Body of pancreas (tissue), 4 donors: ENCODE measurements at regions not wholly inside any gene's neighbourhood (a gene's known extent, or its start where the extent isn't known, plus 50 kb on each side); places are given as distances from the start of the nearest gene placed in this dataset.

ENCODE experiments used
- ATAC-seq: fragments of 150-250 bp; one replicate; pipeline ENCODE4 v1.9.1; 2016
- DNase-seq, 4 donors: peaks; one replicate each; pipeline ENCODE4 v3.0.0-alpha.2; 2019
- H3K27ac ChIP-seq, 4 donors: fragments of 200-600 bp; sonication (generic); 1 replicate in 3 of 4; 2 replicates in 1 of 4; pipeline versions ENCODE4 v1.5.1 to v1.6.1; 2016 to 2019; ENCODE audit warnings: mild to moderate bottlenecking in 1 of 4, mixed read lengths in 1 of 4, moderate library complexity in 1 of 4
- H3K27me3 ChIP-seq, 2 donors: fragments of 200-600 bp; sonication (generic); one replicate each; pipeline ENCODE4 v1.6.0; 2016; ENCODE audit warnings: mild to moderate bottlenecking in 1 of 2
- H3K36me3 ChIP-seq, 2 donors: fragments of 200-600 bp; sonication (generic); replicated peaks in 1 of 2; 2 replicates each; pipeline ENCODE4 v1.5.1; 2016; ENCODE audit warnings: low read depth in 2 of 2; ENCODE audit not compliant: insufficient read depth in 1 of 2
- H3K4me1 ChIP-seq: fragments of 200-600 bp; sonication (generic); one replicate; pipeline ENCODE4 v1.6.0; 2016
- H3K4me3 ChIP-seq, 2 donors: fragments of 200-600 bp; sonication (generic); 1 replicate in 1 of 2; 2 replicates in 1 of 2; pipeline ENCODE4 v1.5.1; 2016 to 2019
- H3K9me3 ChIP-seq, 3 donors: fragments of 200-600 bp; sonication (generic); 1 replicate in 2 of 3; 2 replicates in 1 of 3; pipeline ENCODE4 v1.5.1; 2016
- POLR2A ChIP-seq, 3 donors: fragments of 450-650 bp; IDR thresholded peaks; one replicate each; pipeline ENCODE4 v1.6.1; 2016; ENCODE audit warnings: antibody characterized with exemption in 3 of 3, mild to moderate bottlenecking in 2 of 3
- WGBS, 2 donors: methylation state at CpG; one replicate each; pipeline ENCODE4 v1.1.5; 2017; 5-methylcytosine and 5-hydroxymethylcytosine counted together
- intact Hi-C: fragments of 100-400 bp; cut with DNase I; formaldehyde crosslinking; loops from one replicate; pipeline ENCODE4 v1.15.1; 2023
- TF ChIP-seq, protein P1 (sequence below), 7 experiments: fragments of 450-650 bp in 4 of 7; fragments of 200-600 bp in 3 of 7; sonication (generic) in 3 of 7; IDR thresholded peaks; one replicate each; pipeline ENCODE4 v1.5.1; 2016 to 2019; ENCODE audit warnings: antibody characterized with exemption in 7 of 7

DNA sequence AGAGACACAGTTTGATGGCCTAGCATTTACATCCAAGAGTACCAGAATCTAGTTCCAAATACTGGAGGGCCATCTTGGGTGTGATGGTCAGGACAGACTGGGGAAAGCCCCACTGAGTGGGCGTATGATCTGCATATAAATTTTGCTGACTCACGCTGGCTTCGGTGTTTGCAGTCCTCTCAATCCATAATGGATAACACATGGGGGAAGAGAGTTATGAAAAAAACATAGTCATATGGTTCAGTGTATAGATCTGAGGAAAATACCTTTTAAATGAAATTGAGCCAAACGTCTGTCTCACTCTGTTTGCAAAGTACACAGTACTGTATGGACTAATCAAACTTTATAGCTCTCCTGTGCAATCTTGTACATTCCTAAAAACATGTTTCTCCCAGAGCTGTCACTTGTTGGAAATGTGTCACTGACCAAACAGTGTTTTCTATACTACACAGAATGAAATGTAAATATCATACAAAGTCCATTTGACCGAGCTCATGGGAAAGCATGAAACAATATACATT lies 125.3 kb upstream of the THBS1 start:
- no peak overlapping the region for H3K27ac ChIP-seq
- no peaks in the 10 kb centered on the region for H3K27me3 ChIP-seq
- intact Hi-C loops: no loop called here
- H3K4me3 ChIP-seq: no peak overlapping the region
- H3K36me3 ChIP-seq: no peaks in the 10 kb centered on the region
- DNase-seq (peak in 1 of 4 donors; percentile 33), ATAC-seq (no peak)
- no peaks in the 10 kb centered on the region for H3K9me3 ChIP-seq
- WGBS, 2 donors: 56 to 61% methylated on average over 5 of the region's 5 CpGs
- no peak for TF ChIP-seq POLR2A (IDR thresholded peaks at IDR 0.05)
- TF ChIP-seq, protein P1, sequence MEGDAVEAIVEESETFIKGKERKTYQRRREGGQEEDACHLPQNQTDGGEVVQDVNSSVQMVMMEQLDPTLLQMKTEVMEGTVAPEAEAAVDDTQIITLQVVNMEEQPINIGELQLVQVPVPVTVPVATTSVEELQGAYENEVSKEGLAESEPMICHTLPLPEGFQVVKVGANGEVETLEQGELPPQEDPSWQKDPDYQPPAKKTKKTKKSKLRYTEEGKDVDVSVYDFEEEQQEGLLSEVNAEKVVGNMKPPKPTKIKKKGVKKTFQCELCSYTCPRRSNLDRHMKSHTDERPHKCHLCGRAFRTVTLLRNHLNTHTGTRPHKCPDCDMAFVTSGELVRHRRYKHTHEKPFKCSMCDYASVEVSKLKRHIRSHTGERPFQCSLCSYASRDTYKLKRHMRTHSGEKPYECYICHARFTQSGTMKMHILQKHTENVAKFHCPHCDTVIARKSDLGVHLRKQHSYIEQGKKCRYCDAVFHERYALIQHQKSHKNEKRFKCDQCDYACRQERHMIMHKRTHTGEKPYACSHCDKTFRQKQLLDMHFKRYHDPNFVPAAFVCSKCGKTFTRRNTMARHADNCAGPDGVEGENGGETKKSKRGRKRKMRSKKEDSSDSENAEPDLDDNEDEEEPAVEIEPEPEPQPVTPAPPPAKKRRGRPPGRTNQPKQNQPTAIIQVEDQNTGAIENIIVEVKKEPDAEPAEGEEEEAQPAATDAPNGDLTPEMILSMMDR (IDR thresholded peaks at IDR 0.05): no peak
- peaks cover 22% of the 10 kb centered on the region for H3K4me1 ChIP-seq

DNA sequence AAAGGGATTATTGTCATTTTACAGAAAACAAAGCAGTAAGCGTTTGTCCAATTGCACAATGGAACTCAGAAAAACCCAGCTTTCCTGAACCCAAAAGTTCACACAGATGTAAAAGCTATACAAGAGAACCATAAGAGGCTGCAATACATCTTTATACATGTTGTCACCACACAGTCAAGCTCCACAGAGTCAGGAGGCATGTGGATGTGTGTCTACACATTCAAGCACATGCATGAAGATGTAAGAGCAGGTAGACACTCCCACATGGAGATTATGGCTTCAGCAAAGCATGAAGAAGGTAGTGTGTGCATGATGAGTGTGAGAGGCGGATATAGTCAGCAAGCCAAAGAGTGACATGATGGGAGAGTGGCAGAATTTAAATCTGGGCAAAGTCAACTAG lies 124.7 kb upstream of the THBS1 start:
- 93 to 94% methylated on average over 2 of the region's 2 CpGs for WGBS, 2 donors
- H3K9me3 ChIP-seq: no peaks in the 10 kb centered on the region
- intact Hi-C loops: no loop called here

DNA sequence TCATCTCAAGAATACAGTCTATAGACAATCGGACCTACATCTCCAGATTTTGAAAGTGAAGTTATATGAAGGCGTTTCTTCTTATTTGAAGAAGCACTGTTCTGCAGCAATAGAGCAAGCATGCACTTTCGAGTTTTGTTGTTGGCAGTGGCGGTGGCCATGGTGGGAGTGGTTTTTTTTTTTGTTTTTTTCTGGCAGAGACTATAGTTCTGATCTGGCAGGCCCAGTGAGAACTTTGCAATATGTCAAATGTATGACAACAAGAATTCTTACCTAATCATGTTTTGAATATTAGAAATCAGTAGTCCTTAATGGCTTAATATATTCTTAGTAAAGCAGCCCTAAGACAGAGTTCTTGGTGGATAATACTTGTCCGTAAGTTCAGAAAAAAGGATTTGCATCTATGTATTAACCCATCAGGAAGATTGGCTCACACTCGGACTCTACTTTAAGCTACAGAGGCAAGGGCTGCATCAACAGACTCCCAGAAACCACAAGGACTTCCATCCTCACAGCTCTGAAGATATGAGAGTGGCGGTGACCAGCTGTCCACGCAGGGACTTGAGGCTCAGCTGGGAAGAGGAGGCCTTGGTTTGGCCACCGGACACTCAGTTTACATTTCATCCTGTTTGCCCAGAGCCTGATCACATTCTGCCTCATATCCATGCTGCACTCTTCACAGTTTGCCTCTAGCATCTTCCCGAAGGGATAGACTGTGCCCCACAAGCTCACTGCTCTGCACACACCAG lies 124.1 kb upstream of the THBS1 start:
- Histone ChIP-seq H3K36me3 (no peaks in the 10 kb centered on the region), H3K9me3 (no peaks in the 10 kb centered on the region), H3K27ac (no peak overlapping the region), H3K4me1 (peaks cover 22% of the 10 kb centered on the region), H3K4me3 (no peak overlapping the region), H3K27me3 (no peaks in the 10 kb centered on the region)
- DNase-seq: peak in 2 of 4 donors; percentile 27 to 35
- ATAC-seq: no peak
- WGBS, 2 donors: 66 to 81% methylated on average over 10 of the region's 10 CpGs
- TF ChIP-seq, protein P1 (IDR thresholded peaks at IDR 0.05): no peak
- no peak for TF ChIP-seq POLR2A (IDR thresholded peaks at IDR 0.05)
- intact Hi-C loops: no loop called here

More for the DNA sequence above, 124.7 kb upstream of the THBS1 start:
- no peaks in the 10 kb centered on the region for H3K27me3 ChIP-seq
- peaks cover 22% of the 10 kb centered on the region for H3K4me1 ChIP-seq
- no peak overlapping the region for H3K4me3 ChIP-seq
- TF ChIP-seq, protein P1 (IDR thresholded peaks at IDR 0.05): no peak
- TF ChIP-seq POLR2A (IDR thresholded peaks at IDR 0.05): no peak
- ATAC-seq (no peak), DNase-seq (no peak)
- no peaks in the 10 kb centered on the region for H3K36me3 ChIP-seq
- no peak overlapping the region for H3K27ac ChIP-seq

DNA sequence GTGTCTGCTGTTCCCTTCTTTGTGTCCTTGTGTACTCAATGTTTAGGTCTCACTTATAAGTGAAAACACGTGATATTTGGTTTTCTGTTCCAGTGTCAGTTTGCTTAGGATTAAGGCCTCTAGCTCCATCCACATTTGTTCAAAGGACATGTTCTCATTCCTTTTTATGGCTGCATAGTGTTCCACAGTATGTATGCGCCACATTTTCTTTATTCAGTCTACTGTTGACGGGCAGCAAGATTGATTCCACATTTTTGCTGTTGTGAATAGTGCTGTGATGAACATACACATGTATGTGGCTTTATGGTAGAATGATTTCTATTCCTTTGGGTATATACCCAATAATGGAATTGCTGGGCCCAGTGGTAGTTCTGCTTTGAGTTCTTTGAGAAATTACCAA lies 122.7 kb upstream of the THBS1 start:
- H3K27me3 ChIP-seq: no peaks in the 10 kb centered on the region
- H3K4me1 ChIP-seq: peaks cover 22% of the 10 kb centered on the region
- H3K9me3 ChIP-seq: no peaks in the 10 kb centered on the region
- no peaks in the 10 kb centered on the region for H3K36me3 ChIP-seq
- H3K27ac ChIP-seq: no peak overlapping the region
- ATAC-seq (no peak), DNase-seq (no peak)
- H3K4me3 ChIP-seq: no peak overlapping the region
- 93% methylated on average over 3 of the region's 3 CpGs for WGBS, 2 donors
- intact Hi-C loops: no loop called here
- no peak for TF ChIP-seq POLR2A (IDR thresholded peaks at IDR 0.05)
- TF ChIP-seq, protein P1 (IDR thresholded peaks at IDR 0.05): no peak

DNA sequence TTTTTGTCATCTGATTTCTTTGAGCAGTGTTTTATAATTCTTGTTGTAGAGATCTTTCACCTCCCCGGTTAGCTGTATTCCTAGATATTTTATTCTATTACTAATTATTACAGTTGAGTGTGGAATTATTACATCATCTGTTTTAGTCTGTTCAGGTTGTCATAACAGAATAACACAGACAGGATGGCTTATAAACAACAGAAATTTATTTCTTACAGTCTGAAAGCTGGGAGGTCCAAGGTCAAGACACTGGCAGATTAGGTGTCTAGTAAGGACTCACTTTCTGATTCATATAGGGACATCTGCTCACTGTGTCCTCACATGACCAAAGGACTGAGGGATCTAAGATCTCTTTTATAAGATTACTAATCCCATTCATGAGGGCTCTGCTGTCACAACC lies 121.3 kb upstream of the THBS1 start:
- no peak for DNase-seq
- WGBS, 2 donors: 88 to 94% methylated on average over 1 of the region's 1 CpG

More for the DNA sequence above, 121.3 kb upstream of the THBS1 start:
- no peak overlapping the region for H3K27ac ChIP-seq
- H3K4me3 ChIP-seq: no peak overlapping the region
- H3K27me3 ChIP-seq: no peaks in the 10 kb centered on the region
- intact Hi-C loops: no loop called here
- H3K4me1 ChIP-seq: peaks cover 21% of the 10 kb centered on the region
- H3K9me3 ChIP-seq: no peaks in the 10 kb centered on the region
- H3K36me3 ChIP-seq: no peaks in the 10 kb centered on the region
- no peak for ATAC-seq
- TF ChIP-seq, protein P1 (IDR thresholded peaks at IDR 0.05): no peak
- no peak for TF ChIP-seq POLR2A (IDR thresholded peaks at IDR 0.05)
